HepG2 (cell line): ENCODE measurements at regions not wholly inside any gene's neighbourhood (a gene's known extent, or its start where the extent isn't known, plus 50 kb on each side); places are given as distances from the start of the nearest gene placed in this dataset.

Experiments
- ARNTL ChIP-seq: sonication (generic); formaldehyde crosslinking; IDR thresholded peaks from 2 replicates; pipeline ENCODE4 v1.4.0; 2020; ENCODE audit warnings: mild to moderate bottlenecking, missing genetic modification reagents
- PRPF4 ChIP-seq: fragments of 200-400 bp; formaldehyde crosslinking; IDR thresholded peaks from 2 replicates; pipeline ENCODE4 v1.6.1; 2016; ENCODE audit warnings: low read length, low read depth; ENCODE audit not compliant: poor library complexity, severe bottlenecking
- ZEB1 ChIP-seq: IDR thresholded peaks from 2 replicates; pipeline ENCODE4 v1.6.1; 2012; ENCODE audit warnings: mild to moderate bottlenecking, low read depth, inconsistent platforms; ENCODE audit not compliant: insufficient replicate concordance
- ZMYM4 ChIP-seq: sonication (generic); formaldehyde crosslinking; IDR thresholded peaks from 2 replicates; pipeline ENCODE4 v1.8.1; 2023; ENCODE audit warnings: mild to moderate bottlenecking, missing genetic modification reagents
- ZNF224 ChIP-seq: sonication (generic); formaldehyde crosslinking; IDR thresholded peaks from 2 replicates; pipeline ENCODE4 v1.5.0; 2020; ENCODE audit warnings: mild to moderate bottlenecking, missing genetic modification reagents
- TF ChIP-seq, protein P1 (sequence below): sonication (generic); formaldehyde crosslinking; IDR thresholded peaks from one replicate; pipeline ENCODE4 v1.5.1; 2020; ENCODE audit warnings: mild to moderate bottlenecking, missing genetic modification reagents; ENCODE audit errors: not compliant biosample characterization
- TF ChIP-seq, protein P2 (sequence below): sonication (generic); formaldehyde crosslinking; IDR thresholded peaks from 2 replicates; pipeline ENCODE4 v1.5.1; 2020; ENCODE audit warnings: missing genetic modification reagents, mild to moderate bottlenecking, borderline replicate concordance
- TF ChIP-seq, protein P3 (sequence below): sonication (generic); formaldehyde crosslinking; IDR thresholded peaks from 2 replicates; pipeline ENCODE4 v1.4.0; 2020; ENCODE audit warnings: missing genetic modification reagents, borderline replicate concordance
- TF ChIP-seq, protein P4 (sequence below): sonication (generic); formaldehyde crosslinking; IDR thresholded peaks from 2 replicates; pipeline ENCODE4 v1.4.0; 2020; ENCODE audit warnings: missing genetic modification reagents
- TF ChIP-seq, protein P5 (sequence below): sonication (generic); formaldehyde crosslinking; IDR thresholded peaks from 2 replicates; pipeline ENCODE4 v1.4.0; 2020; ENCODE audit warnings: missing genetic modification reagents, borderline replicate concordance

DNA sequence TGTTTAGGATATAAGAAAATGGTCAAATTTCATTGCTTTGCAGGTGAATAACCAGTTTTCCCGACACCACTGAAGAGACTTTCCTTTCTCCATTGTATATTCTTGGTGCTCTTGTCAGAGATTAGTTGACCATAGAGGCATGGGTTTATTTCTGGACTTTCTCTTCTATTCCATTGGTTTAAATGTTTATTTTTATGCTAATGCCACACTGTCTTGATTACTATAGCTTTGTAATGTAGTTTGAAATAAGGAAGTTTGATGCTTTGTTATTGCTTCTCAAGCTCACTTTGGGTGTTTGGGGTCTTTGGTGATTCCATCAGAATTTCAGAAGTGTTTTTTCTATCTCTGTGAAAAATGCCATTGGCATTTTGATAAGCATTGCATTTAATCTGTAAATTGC is 190.0 kb upstream of the SPRY2 start (continued):
- TF ChIP-seq, protein P1, sequence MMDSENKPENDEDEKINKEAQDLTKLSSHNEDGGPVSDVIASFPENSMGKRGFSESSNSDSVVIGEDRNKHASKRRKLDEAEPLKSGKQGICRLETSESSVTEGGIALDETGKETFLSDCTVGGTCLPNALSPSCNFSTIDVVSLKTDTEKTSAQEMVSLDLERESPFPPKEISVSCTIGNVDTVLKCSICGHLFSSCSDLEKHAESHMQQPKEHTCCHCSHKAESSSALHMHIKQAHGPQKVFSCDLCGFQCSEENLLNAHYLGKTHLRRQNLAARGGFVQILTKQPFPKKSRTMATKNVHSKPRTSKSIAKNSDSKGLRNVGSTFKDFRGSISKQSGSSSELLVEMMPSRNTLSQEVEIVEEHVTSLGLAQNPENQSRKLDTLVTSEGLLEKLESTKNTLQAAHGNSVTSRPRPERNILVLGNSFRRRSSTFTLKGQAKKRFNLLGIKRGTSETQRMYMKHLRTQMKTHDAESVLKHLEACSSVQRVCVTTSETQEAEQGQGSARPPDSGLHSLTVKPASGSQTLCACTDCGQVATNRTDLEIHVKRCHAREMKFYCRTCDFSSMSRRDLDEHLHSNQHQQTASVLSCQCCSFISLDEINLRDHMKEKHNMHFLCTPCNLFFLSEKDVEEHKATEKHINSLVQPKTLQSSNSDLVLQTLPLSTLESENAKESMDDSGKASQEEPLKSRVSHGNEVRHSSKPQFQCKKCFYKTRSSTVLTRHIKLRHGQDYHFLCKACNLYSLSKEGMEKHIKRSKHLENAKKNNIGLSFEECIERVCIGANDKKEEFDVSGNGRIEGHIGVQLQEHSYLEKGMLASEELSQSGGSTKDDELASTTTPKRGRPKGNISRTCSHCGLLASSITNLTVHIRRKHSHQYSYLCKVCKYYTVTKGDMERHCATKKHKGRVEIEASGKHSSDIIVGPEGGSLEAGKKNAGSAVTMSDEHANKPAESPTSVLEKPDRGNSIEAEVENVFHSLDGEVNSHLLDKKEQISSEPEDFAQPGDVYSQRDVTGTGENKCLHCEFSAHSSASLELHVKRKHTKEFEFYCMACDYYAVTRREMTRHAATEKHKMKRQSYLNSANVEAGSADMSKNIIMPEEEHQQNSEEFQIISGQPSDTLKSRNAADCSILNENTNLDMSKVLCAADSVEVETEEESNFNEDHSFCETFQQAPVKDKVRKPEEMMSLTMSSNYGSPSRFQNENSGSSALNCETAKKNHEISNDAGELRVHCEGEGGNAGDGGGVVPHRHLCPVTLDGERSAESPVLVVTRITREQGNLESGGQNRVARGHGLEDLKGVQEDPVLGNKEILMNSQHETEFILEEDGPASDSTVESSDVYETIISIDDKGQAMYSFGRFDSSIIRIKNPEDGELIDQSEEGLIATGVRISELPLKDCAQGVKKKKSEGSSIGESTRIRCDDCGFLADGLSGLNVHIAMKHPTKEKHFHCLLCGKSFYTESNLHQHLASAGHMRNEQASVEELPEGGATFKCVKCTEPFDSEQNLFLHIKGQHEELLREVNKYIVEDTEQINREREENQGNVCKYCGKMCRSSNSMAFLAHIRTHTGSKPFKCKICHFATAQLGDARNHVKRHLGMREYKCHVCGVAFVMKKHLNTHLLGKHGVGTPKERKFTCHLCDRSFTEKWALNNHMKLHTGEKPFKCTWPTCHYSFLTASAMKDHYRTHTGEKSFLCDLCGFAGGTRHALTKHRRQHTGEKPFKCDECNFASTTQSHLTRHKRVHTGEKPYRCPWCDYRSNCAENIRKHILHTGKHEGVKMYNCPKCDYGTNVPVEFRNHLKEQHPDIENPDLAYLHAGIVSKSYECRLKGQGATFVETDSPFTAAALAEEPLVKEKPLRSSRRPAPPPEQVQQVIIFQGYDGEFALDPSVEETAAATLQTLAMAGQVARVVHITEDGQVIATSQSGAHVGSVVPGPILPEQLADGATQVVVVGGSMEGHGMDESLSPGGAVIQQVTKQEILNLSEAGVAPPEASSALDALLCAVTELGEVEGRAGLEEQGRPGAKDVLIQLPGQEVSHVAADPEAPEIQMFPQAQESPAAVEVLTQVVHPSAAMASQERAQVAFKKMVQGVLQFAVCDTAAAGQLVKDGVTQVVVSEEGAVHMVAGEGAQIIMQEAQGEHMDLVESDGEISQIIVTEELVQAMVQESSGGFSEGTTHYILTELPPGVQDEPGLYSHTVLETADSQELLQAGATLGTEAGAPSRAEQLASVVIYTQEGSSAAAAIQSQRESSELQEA (CRISPR knock-in tag), result no peak
- TF ChIP-seq, protein P2, sequence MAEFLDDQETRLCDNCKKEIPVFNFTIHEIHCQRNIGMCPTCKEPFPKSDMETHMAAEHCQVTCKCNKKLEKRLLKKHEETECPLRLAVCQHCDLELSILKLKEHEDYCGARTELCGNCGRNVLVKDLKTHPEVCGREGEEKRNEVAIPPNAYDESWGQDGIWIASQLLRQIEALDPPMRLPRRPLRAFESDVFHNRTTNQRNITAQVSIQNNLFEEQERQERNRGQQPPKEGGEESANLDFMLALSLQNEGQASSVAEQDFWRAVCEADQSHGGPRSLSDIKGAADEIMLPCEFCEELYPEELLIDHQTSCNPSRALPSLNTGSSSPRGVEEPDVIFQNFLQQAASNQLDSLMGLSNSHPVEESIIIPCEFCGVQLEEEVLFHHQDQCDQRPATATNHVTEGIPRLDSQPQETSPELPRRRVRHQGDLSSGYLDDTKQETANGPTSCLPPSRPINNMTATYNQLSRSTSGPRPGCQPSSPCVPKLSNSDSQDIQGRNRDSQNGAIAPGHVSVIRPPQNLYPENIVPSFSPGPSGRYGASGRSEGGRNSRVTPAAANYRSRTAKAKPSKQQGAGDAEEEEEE (CRISPR knock-in tag), result no peak
- TF ChIP-seq, protein P3, sequence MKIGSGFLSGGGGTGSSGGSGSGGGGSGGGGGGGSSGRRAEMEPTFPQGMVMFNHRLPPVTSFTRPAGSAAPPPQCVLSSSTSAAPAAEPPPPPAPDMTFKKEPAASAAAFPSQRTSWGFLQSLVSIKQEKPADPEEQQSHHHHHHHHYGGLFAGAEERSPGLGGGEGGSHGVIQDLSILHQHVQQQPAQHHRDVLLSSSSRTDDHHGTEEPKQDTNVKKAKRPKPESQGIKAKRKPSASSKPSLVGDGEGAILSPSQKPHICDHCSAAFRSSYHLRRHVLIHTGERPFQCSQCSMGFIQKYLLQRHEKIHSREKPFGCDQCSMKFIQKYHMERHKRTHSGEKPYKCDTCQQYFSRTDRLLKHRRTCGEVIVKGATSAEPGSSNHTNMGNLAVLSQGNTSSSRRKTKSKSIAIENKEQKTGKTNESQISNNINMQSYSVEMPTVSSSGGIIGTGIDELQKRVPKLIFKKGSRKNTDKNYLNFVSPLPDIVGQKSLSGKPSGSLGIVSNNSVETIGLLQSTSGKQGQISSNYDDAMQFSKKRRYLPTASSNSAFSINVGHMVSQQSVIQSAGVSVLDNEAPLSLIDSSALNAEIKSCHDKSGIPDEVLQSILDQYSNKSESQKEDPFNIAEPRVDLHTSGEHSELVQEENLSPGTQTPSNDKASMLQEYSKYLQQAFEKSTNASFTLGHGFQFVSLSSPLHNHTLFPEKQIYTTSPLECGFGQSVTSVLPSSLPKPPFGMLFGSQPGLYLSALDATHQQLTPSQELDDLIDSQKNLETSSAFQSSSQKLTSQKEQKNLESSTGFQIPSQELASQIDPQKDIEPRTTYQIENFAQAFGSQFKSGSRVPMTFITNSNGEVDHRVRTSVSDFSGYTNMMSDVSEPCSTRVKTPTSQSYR (CRISPR knock-in tag), result no peak
- TF ChIP-seq ZMYM4 (CRISPR knock-in tag) (no peak), ZEB1 (no peak), PRPF4 (no peak), ZNF224 (CRISPR knock-in tag) (no peak), ARNTL (no peak)
- TF ChIP-seq, protein P4, sequence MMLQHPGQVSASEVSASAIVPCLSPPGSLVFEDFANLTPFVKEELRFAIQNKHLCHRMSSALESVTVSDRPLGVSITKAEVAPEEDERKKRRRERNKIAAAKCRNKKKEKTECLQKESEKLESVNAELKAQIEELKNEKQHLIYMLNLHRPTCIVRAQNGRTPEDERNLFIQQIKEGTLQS, result no peak
- TF ChIP-seq, protein P5, sequence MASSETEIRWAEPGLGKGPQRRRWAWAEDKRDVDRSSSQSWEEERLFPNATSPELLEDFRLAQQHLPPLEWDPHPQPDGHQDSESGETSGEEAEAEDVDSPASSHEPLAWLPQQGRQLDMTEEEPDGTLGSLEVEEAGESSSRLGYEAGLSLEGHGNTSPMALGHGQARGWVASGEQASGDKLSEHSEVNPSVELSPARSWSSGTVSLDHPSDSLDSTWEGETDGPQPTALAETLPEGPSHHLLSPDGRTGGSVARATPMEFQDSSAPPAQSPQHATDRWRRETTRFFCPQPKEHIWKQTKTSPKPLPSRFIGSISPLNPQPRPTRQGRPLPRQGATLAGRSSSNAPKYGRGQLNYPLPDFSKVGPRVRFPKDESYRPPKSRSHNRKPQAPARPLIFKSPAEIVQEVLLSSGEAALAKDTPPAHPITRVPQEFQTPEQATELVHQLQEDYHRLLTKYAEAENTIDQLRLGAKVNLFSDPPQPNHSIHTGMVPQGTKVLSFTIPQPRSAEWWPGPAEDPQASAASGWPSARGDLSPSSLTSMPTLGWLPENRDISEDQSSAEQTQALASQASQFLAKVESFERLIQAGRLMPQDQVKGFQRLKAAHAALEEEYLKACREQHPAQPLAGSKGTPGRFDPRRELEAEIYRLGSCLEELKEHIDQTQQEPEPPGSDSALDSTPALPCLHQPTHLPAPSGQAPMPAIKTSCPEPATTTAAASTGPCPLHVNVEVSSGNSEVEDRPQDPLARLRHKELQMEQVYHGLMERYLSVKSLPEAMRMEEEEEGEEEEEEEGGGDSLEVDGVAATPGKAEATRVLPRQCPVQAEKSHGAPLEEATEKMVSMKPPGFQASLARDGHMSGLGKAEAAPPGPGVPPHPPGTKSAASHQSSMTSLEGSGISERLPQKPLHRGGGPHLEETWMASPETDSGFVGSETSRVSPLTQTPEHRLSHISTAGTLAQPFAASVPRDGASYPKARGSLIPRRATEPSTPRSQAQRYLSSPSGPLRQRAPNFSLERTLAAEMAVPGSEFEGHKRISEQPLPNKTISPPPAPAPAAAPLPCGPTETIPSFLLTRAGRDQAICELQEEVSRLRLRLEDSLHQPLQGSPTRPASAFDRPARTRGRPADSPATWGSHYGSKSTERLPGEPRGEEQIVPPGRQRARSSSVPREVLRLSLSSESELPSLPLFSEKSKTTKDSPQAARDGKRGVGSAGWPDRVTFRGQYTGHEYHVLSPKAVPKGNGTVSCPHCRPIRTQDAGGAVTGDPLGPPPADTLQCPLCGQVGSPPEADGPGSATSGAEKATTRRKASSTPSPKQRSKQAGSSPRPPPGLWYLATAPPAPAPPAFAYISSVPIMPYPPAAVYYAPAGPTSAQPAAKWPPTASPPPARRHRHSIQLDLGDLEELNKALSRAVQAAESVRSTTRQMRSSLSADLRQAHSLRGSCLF, result no peak
